GM12878 (cell line): ENCODE measurements at regions not wholly inside any gene's neighbourhood (a gene's known extent, or its start where the extent isn't known, plus 50 kb on each side); places are given as distances from the start of the nearest gene placed in this dataset.

Experiments
- ATAC-seq: fragments of 200-7000 bp; cut with Tn5 transposase; 3 replicates; pipeline ENCODE4 v1.9.1; 2020; ENCODE audit warnings: mild to moderate bottlenecking, moderate library complexity
- BruUV-seq: library from RNA; stranded (reverse); fragments of 400-500 nt; replicated peaks from 2 replicates; lab custom pipeline; 2021; lab: Mats Ljungman, UMichigan
- CTCF ChIA-PET: fragments of 300-600 bp; sonication (Branson Sonifier 250); formaldehyde crosslinking; extraction: SDS; loops from one replicate; lab custom pipeline; 2021; ENCODE audit warnings: inconsistent platforms; lab: Yijun Ruan, JAX
- POLR2A ChIA-PET: fragments of 350-600 bp; formaldehyde crosslinking; extraction: SDS; loops from one replicate; lab custom pipeline; 2021; ENCODE audit warnings: inconsistent platforms; lab: Charles Lee
- RAD21 ChIA-PET: fragments of 300-600 bp; sonication (Branson Sonifier 250); formaldehyde crosslinking; loops from one replicate; lab custom pipeline; 2023; ENCODE audit warnings: antibody characterized with exemption; ENCODE audit not compliant: unreplicated experiment; lab: Charles Lee
- SMC1A ChIA-PET: fragments of 300-600 bp; sonication (Branson Sonifier 250); formaldehyde crosslinking; loops from one replicate; lab custom pipeline; 2023; ENCODE audit not compliant: unreplicated experiment, uncharacterized antibody; lab: Charles Lee
- DNase-seq: peaks from one replicate; pipeline ENCODE4 v3.0.0-alpha.2; 2011; ENCODE audit warnings: low read depth, low spot score
- FAIRE-seq: peaks from 3 replicates; lab custom pipeline; 2011; peaks lifted over from hg19 to GRCh38; lab: Jason Lieb, UNC
- H2AFZ ChIP-seq: 2 replicates; pipeline ENCODE4 v1.6.0; 2011; ENCODE audit warnings: low read depth, low read length, control low read depth; ENCODE audit not compliant: control insufficient read depth
- H3K27ac ChIP-seq: 2 replicates; pipeline ENCODE4 v1.5.1; 2011; ENCODE audit warnings: control low read depth; ENCODE audit not compliant: control insufficient read depth, insufficient read depth
- H3K27me3 ChIP-seq, 2 experiments: replicated peaks in 1 of 2; 2 replicates each; pipeline versions ENCODE4 v1.6.0 to v1.6.1; 2011; ENCODE audit warnings: low read length in 1 of 2; ENCODE audit not compliant: control insufficient read depth in 2 of 2, insufficient read depth in 2 of 2
- H3K36me3 ChIP-seq, 2 experiments: 2 replicates each; pipeline ENCODE4 v1.5.1; 2011; ENCODE audit warnings: low read length in 1 of 2; ENCODE audit not compliant: control insufficient read depth in 2 of 2, insufficient read depth in 2 of 2
- H3K4me1 ChIP-seq: 2 replicates; pipeline ENCODE4 v1.6.1; 2011; ENCODE audit warnings: mild to moderate bottlenecking, low read length, moderate library complexity, mixed read lengths; ENCODE audit not compliant: control insufficient read depth, insufficient read depth
- H3K4me2 ChIP-seq: 2 replicates; pipeline ENCODE4 v1.6.0; 2011; ENCODE audit warnings: control low read depth; ENCODE audit not compliant: control insufficient read depth, insufficient read depth
- H3K4me3 ChIP-seq: fragments of 200-600 bp; sonication (generic); 2 replicates; pipeline ENCODE4 v1.5.1; 2016
- H3K79me2 ChIP-seq: 2 replicates; pipeline ENCODE4 v1.6.0; 2011; ENCODE audit warnings: low read length; ENCODE audit not compliant: control insufficient read depth, insufficient read depth
- H3K9ac ChIP-seq: 2 replicates; pipeline ENCODE4 v1.8.0; 2011; ENCODE audit warnings: low read length, control low read depth, mixed read lengths; ENCODE audit not compliant: control insufficient read depth, insufficient read depth
- H3K9me3 ChIP-seq: replicated peaks from 3 replicates; pipeline ENCODE4 v1.5.1; 2011; ENCODE audit warnings: mild to moderate bottlenecking, low read length; ENCODE audit not compliant: control insufficient read depth, insufficient read depth
- H4K20me1 ChIP-seq: 2 replicates; pipeline ENCODE4 v1.6.0; 2011; ENCODE audit not compliant: control insufficient read depth, insufficient read depth
- ATF7 ChIP-seq: fragments of 450-650 bp; IDR thresholded peaks from 2 replicates; pipeline ENCODE4 v1.6.1; 2016; ENCODE audit warnings: low read depth, mild to moderate bottlenecking
- BCL11A ChIP-seq: IDR thresholded peaks from 2 replicates; pipeline ENCODE4 v1.6.1; 2011; ENCODE audit warnings: low read depth, low read length
- BHLHE40 ChIP-seq, 2 experiments: fragments of 450-650 bp in 1 of 2; IDR thresholded peaks; 2 replicates each; pipeline ENCODE4 v1.6.1; 2011 to 2017; ENCODE audit warnings: low read depth in 2 of 2, borderline replicate concordance in 1 of 2, improper control_type of control experiment in 1 of 2, low read length in 1 of 2, mild to moderate bottlenecking in 1 of 2
- CREM ChIP-seq: IDR thresholded peaks from 2 replicates; pipeline ENCODE4 v1.6.1; 2014; ENCODE audit warnings: antibody characterized with exemption, low read depth
- JUNB ChIP-seq: IDR thresholded peaks from 2 replicates; pipeline ENCODE4 v1.6.1; 2016; ENCODE audit warnings: antibody characterized with exemption, mild to moderate bottlenecking
- LARP7 ChIP-seq: fragments of 450-650 bp; IDR thresholded peaks from 2 replicates; pipeline ENCODE4 v1.6.1; 2017; ENCODE audit warnings: mild to moderate bottlenecking
- MXI1 ChIP-seq: fragments of 150-350 bp; IDR thresholded peaks from 2 replicates; pipeline ENCODE4 v1.6.1; 2011; ENCODE audit warnings: low read depth, mild to moderate bottlenecking, inconsistent platforms, low read length, improper control_type of control experiment
- SMAD1 ChIP-seq: fragments of 450-650 bp; IDR thresholded peaks from 2 replicates; pipeline ENCODE4 v1.6.1; 2018; ENCODE audit warnings: mild to moderate bottlenecking, low read depth; ENCODE audit not compliant: partially characterized antibody
- SMC3 ChIP-seq: IDR thresholded peaks from 2 replicates; pipeline ENCODE4 v1.6.1; 2011; ENCODE audit warnings: low read length, improper control_type of control experiment, borderline replicate concordance
- SUZ12 ChIP-seq: fragments of 200-600 bp; sonication (generic); IDR thresholded peaks from one replicate; pipeline ENCODE4 v1.6.1; 2018; ENCODE audit warnings: antibody characterized with exemption, mild to moderate bottlenecking; ENCODE audit not compliant: unreplicated experiment
- WRNIP1 ChIP-seq: IDR thresholded peaks from 2 replicates; pipeline ENCODE4 v1.6.1; 2011; ENCODE audit warnings: low read depth, low read length, improper control_type of control experiment, borderline replicate concordance
- ZBED1 ChIP-seq: IDR thresholded peaks from 2 replicates; pipeline ENCODE4 v1.6.1; 2016; ENCODE audit warnings: borderline replicate concordance
- ZNF384 ChIP-seq: IDR thresholded peaks from 2 replicates; pipeline ENCODE4 v1.6.1; 2012; ENCODE audit warnings: low read depth, mild to moderate bottlenecking, low read length, improper control_type of control experiment, borderline replicate concordance
- WGBS: methylation state at CpG from one replicate; pipeline ENCODE4 v1.1.6; 2016; ENCODE audit warnings: low lambda C conversion rate; ENCODE audit not compliant: insufficient replicate concordance, insufficient coverage; ENCODE audit errors: missing lambda C conversion rate; 5-methylcytosine and 5-hydroxymethylcytosine counted together
- in situ Hi-C: fragments of 300-500 bp; cut with MboI; formaldehyde crosslinking; loops from 9 replicates; pipeline ENCODE4 v1.14.3; 2018; ENCODE audit warnings: mixed read lengths
- intact Hi-C: fragments of 100-400 bp; cut with micrococcal nuclease; formaldehyde crosslinking; loops from one replicate; pipeline ENCODE4 v1.14.2; 2022; ENCODE audit not compliant: unreplicated experiment

GRCh38 chr1:78226784-78227183 is 181.0 kb downstream of the GIPC2 start:
- ChIA-PET CTCF (no interaction called here), SMC1A (no interaction called here), RAD21 (no interaction called here), POLR2A (interaction anchor here (0.5 kb wide), 1 partner anchor 49 kb away, joined by 4 read pairs; no protein-coding TSS in a partner anchor)
- no peak for ATAC-seq
- no peaks in the 10 kb centered on the region for H3K9me3 ChIP-seq
- no TSS peak for BruUV-seq
- H3K4me3 ChIP-seq: no peak overlapping the region
- H2AFZ ChIP-seq: no peak overlapping the region
- intact Hi-C loops: no loop called here
- 0% methylated on average over 3 of the region's 3 CpGs for WGBS
- in situ Hi-C loops: no loop called here
- no peak overlapping the region for H3K4me2 ChIP-seq
- H3K36me3 ChIP-seq: no peaks in the 10 kb centered on the region
- no peak overlapping the region for H3K27ac ChIP-seq
- H3K4me1 ChIP-seq: no peaks in the 10 kb centered on the region
- H3K79me2 ChIP-seq: no peaks in the 10 kb centered on the region
- no peak for DNase-seq
- no peak for FAIRE-seq
- H4K20me1 ChIP-seq: no peaks in the 10 kb centered on the region
- TF ChIP-seq BHLHE40 (IDR thresholded peaks at IDR 0.05; ENCODE audit: borderline replicate concordance in 1 of 2, low read depth in 2 of 2, low read length in 1 of 2) (no peak), ZBED1 (no peak), SUZ12 (no peak), ZNF384 (no peak), BCL11A (no peak), LARP7 (no peak), MXI1 (no peak), SMC3 (no peak), CREM (no peak), WRNIP1 (no peak), SMAD1 (no peak), ATF7 (no peak), JUNB (no peak)
- no peaks in the 10 kb centered on the region for H3K27me3 ChIP-seq
- no peak overlapping the region for H3K9ac ChIP-seq
